Esophagus muscularis mucosa (tissue), 4 donors: ENCODE measurements at regions not wholly inside any gene's neighbourhood (a gene's known extent, or its start where the extent isn't known, plus 50 kb on each side); places are given as distances from the start of the nearest gene placed in this dataset.

ENCODE experiments used
- DNase-seq: peaks from one replicate; pipeline ENCODE4 v3.0.0-alpha.2; 2017; ENCODE audit errors: extremely low spot score
- H3K27ac ChIP-seq, 4 donors: fragments of 200-600 bp; sonication (generic); replicated peaks in 1 of 4; 1 replicate in 3 of 4; 2 replicates in 1 of 4; pipeline ENCODE4 v1.5.1; 2016 to 2019; ENCODE audit warnings: mild to moderate bottlenecking in 1 of 4
- H3K27me3 ChIP-seq, 4 donors: fragments of 200-600 bp; sonication (generic); one replicate each; pipeline versions ENCODE4 v1.5.1 to v1.6.0; 2016 to 2019
- H3K36me3 ChIP-seq, 4 donors: fragments of 200-600 bp; sonication (generic); one replicate each; pipeline ENCODE4 v1.5.1; 2016 to 2019
- H3K4me1 ChIP-seq, 4 donors: fragments of 200-600 bp; sonication (generic); one replicate each; pipeline ENCODE4 v1.5.1; 2016 to 2019
- H3K4me3 ChIP-seq, 4 donors: fragments of 200-600 bp; sonication (generic); 1 replicate in 2 of 4; 2 replicates in 2 of 4; pipeline ENCODE4 v1.5.1; 2016 to 2019; ENCODE audit warnings: mild to moderate bottlenecking in 4 of 4, moderate library complexity in 1 of 4
- H3K9me3 ChIP-seq, 4 donors: fragments of 200-600 bp; sonication (generic); 1 replicate in 3 of 4; 2 replicates in 1 of 4; pipeline ENCODE4 v1.5.1; 2016 to 2019
- CTCF ChIP-seq, 3 experiments: fragments of 200-600 bp in 2 of 3; fragments of 450-650 bp in 1 of 3; sonication (generic) in 2 of 3; IDR thresholded peaks; one replicate each; pipeline ENCODE4 v1.5.1; 2017 to 2019; ENCODE audit warnings: antibody characterized with exemption in 3 of 3, mild to moderate bottlenecking in 2 of 3, moderate library complexity in 1 of 3
- EP300 ChIP-seq: sonication (generic); formaldehyde crosslinking; IDR thresholded peaks from one replicate; pipeline ENCODE4 v1.6.1; 2017; ENCODE audit warnings: antibody characterized with exemption
- POLR2A ChIP-seq: fragments of 450-650 bp; IDR thresholded peaks from one replicate; pipeline ENCODE4 v1.6.1; 2017; ENCODE audit warnings: antibody characterized with exemption, moderate library complexity, mild to moderate bottlenecking, low read depth
- POLR2AphosphoS5 ChIP-seq, 2 donors: sonication (generic); formaldehyde crosslinking; IDR thresholded peaks; one replicate each; pipeline ENCODE4 v1.6.1; 2017; ENCODE audit warnings: antibody characterized with exemption in 2 of 2
- WGBS: methylation state at CpG from one replicate; pipeline ENCODE4 v1.1.5; 2018; 5-methylcytosine and 5-hydroxymethylcytosine counted together
- intact Hi-C: fragments of 100-400 bp; cut with DNase I; formaldehyde crosslinking; loops from one replicate; pipeline ENCODE4 v1.15.1; 2023

DNA sequence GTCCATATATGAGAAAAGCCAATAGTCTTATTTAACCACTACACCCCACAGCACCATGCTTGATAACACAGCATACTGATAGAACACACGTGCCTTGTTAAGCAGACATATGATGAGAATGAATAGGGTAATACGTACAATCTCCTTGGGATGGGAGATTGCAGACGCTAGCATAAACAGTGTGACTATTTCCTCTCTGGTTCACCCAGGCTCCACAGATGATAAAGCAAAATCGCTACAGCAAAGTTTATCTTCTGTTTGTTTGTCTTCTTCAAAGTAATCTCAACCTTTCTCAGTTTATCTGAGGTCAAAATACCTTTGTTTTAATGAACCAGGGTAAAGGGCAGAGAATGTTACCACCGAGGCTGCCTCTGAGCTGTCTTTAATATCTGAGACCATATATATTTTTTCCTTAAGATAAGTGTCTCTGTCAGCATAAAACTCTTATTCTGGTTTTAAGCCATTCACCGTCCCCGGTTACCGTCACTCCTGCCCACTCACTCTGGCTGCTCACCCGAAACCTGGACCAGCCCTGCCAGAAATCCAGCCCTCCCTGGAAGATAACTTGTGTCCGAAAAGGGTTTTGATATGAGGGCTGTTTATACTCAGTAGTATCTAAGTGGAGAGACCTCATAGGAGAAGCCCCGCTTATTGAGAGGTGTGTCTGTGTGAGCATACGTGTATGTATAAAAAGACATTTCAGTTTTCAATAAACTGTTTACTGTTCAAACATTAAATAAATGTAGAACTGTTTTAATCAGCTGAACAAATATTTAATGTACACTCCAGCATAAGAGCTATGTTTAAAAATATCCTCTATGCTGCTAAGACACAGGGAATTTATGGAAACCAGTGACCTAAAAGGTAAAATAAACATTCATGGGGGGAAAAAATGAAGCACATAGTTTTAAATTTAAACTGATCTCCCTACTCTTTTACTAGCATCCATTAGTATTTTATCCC, 465.4 kb downstream of the RASEF start:
- no peak for TF ChIP-seq POLR2AphosphoS5 (IDR thresholded peaks at IDR 0.05)
- TF ChIP-seq CTCF (IDR thresholded peaks at IDR 0.05) = no peak
- no peak for TF ChIP-seq EP300
- TF ChIP-seq POLR2A = no peak
- intact Hi-C loops = no loop called here
- H3K4me1 ChIP-seq = peaks cover 3 to 25% (median 24%) of the 10 kb centered on the region in 4 donors
- H3K36me3 ChIP-seq = no peaks in the 10 kb centered on the region
- H3K4me3 ChIP-seq = no peak overlapping the region
- DNase-seq = no peak
- no peaks in the 10 kb centered on the region for H3K9me3 ChIP-seq
- WGBS = 44% methylated on average over 12 of the region's 12 CpGs
- H3K27ac ChIP-seq = no peak overlapping the region
- no peaks in the 10 kb centered on the region for H3K27me3 ChIP-seq

- Histone ChIP-seq H3K27me3 (no peaks in the 10 kb centered on the region), H3K4me1 (peaks cover 3 to 25% (median 24%) of the 10 kb centered on the region in 4 donors), H3K9me3 (no peaks in the 10 kb centered on the region), H3K4me3 (no peak overlapping the region), H3K27ac (no peak overlapping the region), H3K36me3 (no peaks in the 10 kb centered on the region)
- no peak for DNase-seq
- TF ChIP-seq POLR2AphosphoS5 (IDR thresholded peaks at IDR 0.05) (no peak), CTCF (IDR thresholded peaks at IDR 0.05) (no peak), EP300 (no peak), POLR2A (no peak)
- 47% methylated on average over 6 of the region's 6 CpGs for WGBS
- intact Hi-C loops = no loop called here
These were observed 464.5 kb downstream of the RASEF start for GRCh38 chr9:82598241-82599039.

DNA sequence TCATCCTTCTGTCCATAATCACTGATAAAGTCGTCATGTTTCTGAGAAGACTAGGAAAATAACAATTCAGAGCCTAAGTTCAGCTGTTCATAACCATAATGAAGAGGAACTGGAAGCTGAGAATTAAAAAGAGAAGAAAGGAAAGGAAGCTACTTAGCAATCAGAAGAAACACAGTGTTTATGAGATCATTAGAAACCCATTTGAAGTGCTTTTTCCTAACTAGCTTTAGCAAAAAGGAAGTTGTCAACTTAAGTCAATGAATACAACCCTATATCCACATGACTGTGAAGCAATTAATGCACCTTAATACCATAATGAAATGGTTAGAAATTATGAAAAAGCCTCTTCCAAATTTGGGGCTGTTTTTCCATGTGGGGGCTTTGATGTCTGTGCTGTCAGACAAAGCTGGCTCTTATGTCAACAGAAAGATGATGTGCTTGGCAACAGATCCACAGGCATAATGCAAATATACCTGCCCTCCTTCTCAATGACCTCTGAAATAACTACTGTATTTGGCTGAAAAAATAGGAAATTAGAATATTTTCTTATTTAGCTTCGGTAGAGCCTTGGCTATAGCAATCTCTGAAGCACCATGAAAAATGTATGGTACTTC, 463.5 kb downstream of the RASEF start:
- no peak for DNase-seq
- H3K36me3 ChIP-seq = no peaks in the 10 kb centered on the region
- no peaks in the 10 kb centered on the region for H3K27me3 ChIP-seq
- TF ChIP-seq EP300 (no peak), POLR2A (no peak), CTCF (IDR thresholded peaks at IDR 0.05) (no peak), POLR2AphosphoS5 (IDR thresholded peaks at IDR 0.05) (no peak)
- no peak overlapping the region for H3K4me3 ChIP-seq
- no peaks in the 10 kb centered on the region for H3K9me3 ChIP-seq
- H3K4me1 ChIP-seq = peaks cover 3 to 25% (median 24%) of the 10 kb centered on the region in 4 donors
- 71% methylated on average over 2 of the region's 2 CpGs for WGBS
- H3K27ac ChIP-seq = no peak overlapping the region
- intact Hi-C loops = no loop called here

- intact Hi-C loops = no loop called here
These were observed 462.2 kb downstream of the RASEF start for GRCh38 chr9:82600536-82601292.

More at GRCh38 chr9:82600536-82601292, 462.2 kb downstream of the RASEF start:
- no peak for DNase-seq
- 76% methylated on average over 9 of the region's 10 CpGs for WGBS
- Histone ChIP-seq H3K36me3 (no peaks in the 10 kb centered on the region), H3K27me3 (no peaks in the 10 kb centered on the region), H3K4me3 (no peak overlapping the region), H3K4me1 (peaks cover 3 to 37% (median 35%) of the 10 kb centered on the region in 4 donors), H3K27ac (no peak overlapping the region), H3K9me3 (no peaks in the 10 kb centered on the region)
- TF ChIP-seq CTCF (IDR thresholded peaks at IDR 0.05) (no peak), POLR2A (no peak), EP300 (no peak), POLR2AphosphoS5 (IDR thresholded peaks at IDR 0.05) (no peak)
